Upper lobe of left lung (tissue), 6 donors: ENCODE measurements at regions not wholly inside any gene's neighbourhood (a gene's known extent, or its start where the extent isn't known, plus 50 kb on each side); places are given as distances from the start of the nearest gene placed in this dataset.
"Not testable (repeated sequence)": the region's sequence is repeated elsewhere in the genome, so short reads cannot be mapped to it uniquely, and the experiment has no call there.

Experiments
- ATAC-seq, 2 donors: fragments of 200-7000 bp; cut with Tn5 transposase; one replicate each; pipeline ENCODE4 v1.9.1; 2022; ENCODE audit warnings: mild to moderate bottlenecking in 2 of 2, moderate library complexity in 2 of 2; ENCODE audit not compliant: low FRiP score in 2 of 2
- DNase-seq, 2 donors: peaks; one replicate each; pipeline ENCODE4 v3.0.0-alpha.2; 2019 to 2020
- H3K27ac ChIP-seq, 4 donors: fragments of 200-600 bp; sonication (generic); one replicate each; pipeline ENCODE4 v1.5.1; 2016 to 2019
- H3K27me3 ChIP-seq, 4 donors: fragments of 200-600 bp; sonication (generic); one replicate each; pipeline ENCODE4 v1.5.1; 2017 to 2019
- H3K36me3 ChIP-seq, 4 donors: fragments of 200-600 bp; sonication (generic); one replicate each; pipeline ENCODE4 v1.5.1; 2016 to 2019
- H3K4me1 ChIP-seq, 4 donors: fragments of 200-600 bp; sonication (generic); one replicate each; pipeline ENCODE4 v1.5.1; 2018 to 2019
- H3K4me3 ChIP-seq, 4 donors: fragments of 200-600 bp; sonication (generic); one replicate each; pipeline ENCODE4 v1.5.1; 2017 to 2019; ENCODE audit warnings: mild to moderate bottlenecking in 2 of 4, moderate library complexity in 1 of 4
- H3K9me3 ChIP-seq, 4 donors: fragments of 200-600 bp; sonication (generic); one replicate each; pipeline ENCODE4 v1.5.1; 2018 to 2019
- CTCF ChIP-seq, 6 experiments: fragments of 450-650 bp in 4 of 6; fragments of 200-600 bp in 2 of 6; sonication (generic) in 2 of 6; IDR thresholded peaks; one replicate each; pipeline ENCODE4 v1.5.1; 2016 to 2019; ENCODE audit warnings: antibody characterized with exemption in 6 of 6
- EP300 ChIP-seq, 4 donors: sonication (generic); formaldehyde crosslinking; IDR thresholded peaks; one replicate each; pipeline ENCODE4 v1.5.1; 2017; ENCODE audit warnings: antibody characterized with exemption in 4 of 4, control low read depth in 2 of 4
- POLR2A ChIP-seq, 4 donors: fragments of 450-650 bp; IDR thresholded peaks; one replicate each; pipeline ENCODE4 v1.5.1; 2016 to 2017; ENCODE audit warnings: antibody characterized with exemption in 4 of 4, mild to moderate bottlenecking in 2 of 4
- POLR2AphosphoS5 ChIP-seq, 2 donors: sonication (generic); formaldehyde crosslinking; IDR thresholded peaks; one replicate each; pipeline ENCODE4 v1.5.1; 2017; ENCODE audit warnings: antibody characterized with exemption in 2 of 2
- WGBS, 2 donors: methylation state at CpG; one replicate each; pipeline ENCODE4 v1.1.5; 2017 to 2018; 5-methylcytosine and 5-hydroxymethylcytosine counted together
- donor health status: DM: no; HTN: no; CAD: no; lungs with moderate emphysema.
- donor health status: DM: no; HTN: yes; CAD: no; lungs with severe emphysema.

- Histone ChIP-seq H3K27ac (no peak overlapping the region), H3K9me3 (no peaks in the 10 kb centered on the region), H3K4me1 (no peaks in the 10 kb centered on the region), H3K27me3 (no peaks in the 10 kb centered on the region), H3K36me3 (no peaks in the 10 kb centered on the region), H3K4me3 (no peak overlapping the region)
- ATAC-seq (no peak), DNase-seq (no peak)
- WGBS, 2 donors = 70 to 91% methylated on average over 2 of the region's 2 CpGs
- TF ChIP-seq EP300 (IDR thresholded peaks at IDR 0.05) (no peak), POLR2AphosphoS5 (IDR thresholded peaks at IDR 0.05) (no peak), CTCF (IDR thresholded peaks at IDR 0.05) (no peak), POLR2A (IDR thresholded peaks at IDR 0.05) (no peak)
These were observed 157.1 kb downstream of the CPXCR1 start for GRCh38 chrX:88903989-88904718.

- Histone ChIP-seq H3K27me3 (no peaks in the 10 kb centered on the region), H3K4me3 (no peak overlapping the region), H3K4me1 (no peaks in the 10 kb centered on the region), H3K27ac (no peak overlapping the region), H3K36me3 (no peaks in the 10 kb centered on the region), H3K9me3 (no peaks in the 10 kb centered on the region)
- WGBS, 2 donors = 83 to 89% methylated on average over 4 of the region's 4 CpGs
- TF ChIP-seq POLR2A (IDR thresholded peaks at IDR 0.05) (no peak), POLR2AphosphoS5 (IDR thresholded peaks at IDR 0.05) (no peak), EP300 (IDR thresholded peaks at IDR 0.05) (no peak), CTCF (IDR thresholded peaks at IDR 0.05) (no peak)
- ATAC-seq (no peak), DNase-seq (no peak)
These were observed 161.0 kb downstream of the CPXCR1 start for GRCh38 chrX:88908056-88908455.

- no peak for TF ChIP-seq CTCF (IDR thresholded peaks at IDR 0.05)
- no peak for TF ChIP-seq POLR2A (IDR thresholded peaks at IDR 0.05)
- TF ChIP-seq POLR2AphosphoS5 (IDR thresholded peaks at IDR 0.05) = no peak
- TF ChIP-seq EP300 (IDR thresholded peaks at IDR 0.05) = no peak
These were observed 190.6 kb downstream of the CPXCR1 start for GRCh38 chrX:88937616-88938015.

GRCh38 chrX:88940904-88941303 is 193.9 kb downstream of the CPXCR1 start:
- Histone ChIP-seq H3K4me1 (no peaks in the 10 kb centered on the region), H3K27me3 (no peaks in the 10 kb centered on the region), H3K27ac (no peak overlapping the region), H3K36me3 (no peaks in the 10 kb centered on the region), H3K9me3 (no peaks in the 10 kb centered on the region), H3K4me3 (no peak overlapping the region)
- 58 to 67% methylated on average over 1 to 5 of the region's 5 CpGs for WGBS, 2 donors
- ATAC-seq = no peak
- TF ChIP-seq CTCF (IDR thresholded peaks at IDR 0.05) (no peak), EP300 (IDR thresholded peaks at IDR 0.05) (no peak), POLR2AphosphoS5 (IDR thresholded peaks at IDR 0.05) (no peak), POLR2A (IDR thresholded peaks at IDR 0.05) (no peak)
- no peak for DNase-seq

More at GRCh38 chrX:88937616-88938015, 190.6 kb downstream of the CPXCR1 start:
- Histone ChIP-seq H3K9me3 (no peaks in the 10 kb centered on the region), H3K4me1 (no peaks in the 10 kb centered on the region), H3K27ac (no peak overlapping the region), H3K27me3 (no peaks in the 10 kb centered on the region), H3K4me3 (no peak overlapping the region), H3K36me3 (no peaks in the 10 kb centered on the region)
- DNase-seq (no peak), ATAC-seq (no peak)

GRCh38 chrX:88944661-88945060 is 197.6 kb downstream of the CPXCR1 start:
- Histone ChIP-seq H3K27me3 (no peaks in the 10 kb centered on the region), H3K4me3 (no peak overlapping the region), H3K27ac (no peak overlapping the region), H3K36me3 (no peaks in the 10 kb centered on the region), H3K4me1 (no peaks in the 10 kb centered on the region), H3K9me3 (no peaks in the 10 kb centered on the region)
- TF ChIP-seq POLR2AphosphoS5 (IDR thresholded peaks at IDR 0.05) (no peak), EP300 (IDR thresholded peaks at IDR 0.05) (no peak), POLR2A (IDR thresholded peaks at IDR 0.05) (no peak), CTCF (IDR thresholded peaks at IDR 0.05) (no peak)
- DNase-seq = no peak
- ATAC-seq = no peak

- not testable (repeated sequence) for H3K4me3 ChIP-seq, H3K36me3 ChIP-seq, H3K9me3 ChIP-seq, H3K4me1 ChIP-seq, H3K27ac ChIP-seq, ATAC-seq, DNase-seq, H3K27me3 ChIP-seq
- 79 to 85% methylated on average over 4 of the region's 4 CpGs for WGBS, 2 donors
These were observed 209.0 kb downstream of the CPXCR1 start for GRCh38 chrX:88956059-88956458.
